ENCODE measurements at regions not wholly inside any gene's neighbourhood (a gene's known extent, or its start where the extent isn't known, plus 50 kb on each side); places are given as distances from the start of the nearest gene placed in this dataset.
"Not testable (repeated sequence)": the region's sequence is repeated elsewhere in the genome, so short reads cannot be mapped to it uniquely, and the experiment has no call there.

DNA sequence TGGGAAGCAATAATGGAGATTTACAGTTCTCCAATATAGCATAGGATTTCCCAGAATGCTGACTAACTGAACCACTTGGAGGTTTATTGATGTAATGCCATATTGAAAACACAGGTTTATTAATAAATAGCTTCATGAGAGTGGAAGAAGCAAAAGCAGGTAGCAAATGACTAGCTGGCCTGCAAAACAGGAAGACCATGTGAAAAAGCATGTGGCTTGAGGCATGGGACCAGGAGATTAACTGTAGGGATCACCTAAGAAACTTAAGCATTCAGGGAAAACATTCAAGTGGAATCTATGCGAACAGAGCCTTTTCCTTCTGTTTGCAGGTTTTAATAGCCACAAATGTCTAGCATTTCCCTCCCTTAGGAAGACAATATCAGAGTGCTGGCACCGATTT lies 679.7 kb downstream of the ZEB2 start:
- DNase-seq = no peak

DNA sequence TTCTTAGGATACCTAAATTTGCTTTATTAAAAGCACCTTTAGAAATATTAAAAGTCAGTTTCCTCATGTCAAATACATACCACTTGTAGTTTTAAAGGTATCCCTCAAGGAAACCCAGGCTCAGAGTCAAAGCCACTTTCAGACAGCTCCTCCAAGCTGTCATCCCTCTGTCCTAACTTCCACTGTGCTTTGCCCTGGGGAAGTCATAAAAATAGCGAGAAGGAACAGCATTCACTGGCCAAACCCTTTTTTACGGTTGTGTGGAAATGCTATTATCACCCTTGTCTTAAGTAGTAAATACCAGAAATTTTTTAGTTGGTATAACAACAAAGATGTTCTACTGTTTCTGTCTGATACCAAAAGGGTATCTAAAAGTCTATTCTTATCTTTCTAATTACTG lies 680.5 kb downstream of the ZEB2 start:
- DNase-seq = no peak

DNA sequence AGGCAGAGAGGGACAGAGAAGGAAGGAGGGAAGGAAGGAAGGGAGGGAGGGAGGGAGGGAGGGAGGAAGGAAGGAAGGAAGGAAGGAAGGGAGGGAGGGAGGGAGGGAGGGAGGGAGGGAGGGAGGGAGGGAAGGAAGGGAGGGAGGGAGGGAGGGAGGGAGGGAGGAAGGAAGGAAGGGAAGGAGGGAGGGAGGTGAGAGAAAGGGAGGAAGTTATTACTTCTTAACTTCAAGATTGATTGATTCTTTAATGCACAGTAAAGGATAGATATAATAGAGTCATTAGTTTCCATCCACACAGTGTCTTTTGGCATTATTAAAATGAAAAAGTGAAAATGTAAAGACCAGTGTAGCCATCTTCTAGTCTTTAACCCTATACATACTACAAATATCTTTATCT lies 682.9 kb downstream of the ZEB2 start:
- not testable (repeated sequence) for DNase-seq

DNA sequence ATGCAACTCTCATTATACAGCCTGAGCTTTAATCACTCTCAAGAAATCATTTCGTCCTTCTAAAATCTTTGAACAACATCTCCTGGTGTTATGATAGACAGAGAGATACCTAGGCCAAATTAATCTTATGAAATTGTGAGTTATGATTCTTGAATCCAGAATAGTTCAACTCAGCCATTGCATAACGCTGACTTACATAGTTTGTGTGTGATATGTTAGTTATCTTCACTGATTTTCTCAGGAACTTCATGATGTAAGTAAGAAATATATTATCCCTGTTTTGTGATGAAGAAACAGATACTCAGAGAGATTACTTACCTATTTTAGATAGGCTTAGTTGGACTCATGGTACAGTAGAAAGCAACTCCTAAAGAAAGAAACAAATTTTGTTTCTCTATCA lies 684.4 kb downstream of the ZEB2 start:
- DNase-seq = no peak

GRCh38 chr2:143833015-143833660 lies 686.8 kb downstream of the ZEB2 start:
- DNase-seq = no peak

DNA sequence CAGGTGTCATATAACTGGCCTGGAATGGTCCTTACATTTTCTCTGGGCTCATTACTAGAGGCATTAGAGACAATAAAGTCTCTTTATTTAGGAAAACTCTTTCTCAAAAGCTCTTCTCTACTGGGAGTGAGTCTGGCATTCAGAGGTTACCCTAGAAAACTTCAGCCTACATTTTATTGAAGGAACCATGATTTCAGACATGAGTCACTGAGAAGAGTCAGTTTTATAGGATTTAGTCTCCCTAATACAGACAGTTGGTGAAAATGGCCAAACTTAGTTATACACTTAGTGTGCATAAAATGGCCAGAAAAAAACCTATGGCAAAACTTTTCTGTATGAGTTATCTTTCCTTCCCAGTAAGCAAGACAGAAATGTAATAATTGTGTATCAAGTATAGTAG lies 689.4 kb downstream of the ZEB2 start:
- DNase-seq = no peak

GRCh38 chr2:143828763-143829537 lies 691.0 kb downstream of the ZEB2 start:
- no peak for DNase-seq

- DNase-seq = no peak
Observed at GRCh38 chr2:143824791-143825190, 695.1 kb downstream of the ZEB2 start.

- no peak for DNase-seq
Observed at GRCh38 chr2:143823876-143824275, 694.7 kb downstream of the ARHGAP15 start.

- DNase-seq = no peak
Observed at GRCh38 chr2:143823296-143823695, 694.1 kb downstream of the ARHGAP15 start.

- DNase-seq = no peak
Observed at GRCh38 chr2:143822736-143823135, 693.5 kb downstream of the ARHGAP15 start.

GRCh38 chr2:143819764-143820163 lies 690.5 kb downstream of the ARHGAP15 start:
- DNase-seq = no peak

GRCh38 chr2:143819190-143819735 lies 690.0 kb downstream of the ARHGAP15 start:
- no peak for DNase-seq
